Neural cell (in vitro differentiated cells): ENCODE measurements at regions not wholly inside any gene's neighbourhood (a gene's known extent, or its start where the extent isn't known, plus 50 kb on each side); places are given as distances from the start of the nearest gene placed in this dataset.

Experiments used
- H2AFZ ChIP-seq: fragments of 200-600, 300-800 bp; sonication (generic), shearing (Covaris generic); 2 replicates; pipeline ENCODE4 v1.6.0; 2014; ENCODE audit warnings: low read depth, mild to moderate bottlenecking, antibody characterized with exemption, low read length, moderate library complexity
- H3F3A ChIP-seq: fragments of 200-600 bp; shearing (Covaris generic); 2 replicates; pipeline ENCODE4 v1.6.1; 2016; ENCODE audit warnings: mild to moderate bottlenecking, moderate library complexity, mixed read lengths, antibody characterized with exemption, low read length; ENCODE audit not compliant: insufficient read depth, poor library complexity, severe bottlenecking
- H3K27ac ChIP-seq: fragments of 200-600, 300-800 bp; sonication (generic), shearing (Covaris generic); 2 replicates; pipeline ENCODE4 v1.5.1; 2014; ENCODE audit warnings: mild to moderate bottlenecking, low read length, moderate library complexity
- H3K27me3 ChIP-seq: fragments of 300-800, 200-600 bp; sonication (generic), shearing (Covaris generic); 2 replicates; pipeline ENCODE4 v1.6.0; 2014; ENCODE audit warnings: mild to moderate bottlenecking, low read depth, low read length, moderate library complexity; ENCODE audit not compliant: insufficient read depth
- H3K36me3 ChIP-seq: fragments of 300-800, 200-600 bp; sonication (generic), shearing (Covaris generic); 2 replicates; pipeline ENCODE4 v1.5.1; 2014; ENCODE audit warnings: mild to moderate bottlenecking, antibody characterized with exemption, low read length, moderate library complexity; ENCODE audit not compliant: insufficient read depth
- H3K4me2 ChIP-seq: fragments of 300-800, 200-600 bp; sonication (generic), shearing (Covaris generic); 2 replicates; pipeline ENCODE4 v1.6.0; 2014; ENCODE audit warnings: mild to moderate bottlenecking, low read length
- H3K4me3 ChIP-seq: fragments of 300-800, 200-600 bp; sonication (generic), shearing (Covaris generic); 2 replicates; pipeline ENCODE4 v1.5.1; 2014; ENCODE audit warnings: mild to moderate bottlenecking, low read length, moderate library complexity
- H3K79me2 ChIP-seq: fragments of 200-600 bp; shearing (Covaris generic); replicated peaks from 2 replicates; pipeline ENCODE4 v1.6.0; 2014; ENCODE audit warnings: mild to moderate bottlenecking, low read length, moderate library complexity; ENCODE audit not compliant: insufficient read depth
- H3K9ac ChIP-seq: fragments of 300-800, 200-600 bp; sonication (generic), shearing (Covaris generic); 2 replicates; pipeline ENCODE4 v1.6.1; 2016; ENCODE audit warnings: mild to moderate bottlenecking, low read length, mixed read lengths
- H3K9me2 ChIP-seq: fragments of 200-600 bp; shearing (Covaris generic); 2 replicates; pipeline ENCODE4 v1.6.1; 2016; ENCODE audit warnings: mild to moderate bottlenecking, low read length, mixed read lengths; ENCODE audit not compliant: insufficient read depth
- H3K9me3 ChIP-seq: fragments of 200-600, 300-800 bp; sonication (generic), shearing (Covaris generic); 2 replicates; pipeline ENCODE4 v1.6.1; 2016; ENCODE audit warnings: mild to moderate bottlenecking, mixed run types, low read length, moderate library complexity, mixed read lengths
- H4K20me1 ChIP-seq: fragments of 200-600 bp; shearing (Covaris generic); 2 replicates; pipeline ENCODE4 v1.6.1; 2016; ENCODE audit warnings: mild to moderate bottlenecking, mixed run types; ENCODE audit not compliant: insufficient read depth
- EP300 ChIP-seq: fragments of 450-650 bp; conservative IDR thresholded peaks from 2 replicates; pipeline ENCODE4 v1.6.1; 2014; ENCODE audit warnings: antibody characterized with exemption, mild to moderate bottlenecking, moderate library complexity; ENCODE audit not compliant: poor library complexity, severe bottlenecking
- EZH2 ChIP-seq: fragments of 200-600, 300-800 bp; shearing (Covaris generic), sonication (generic); IDR thresholded peaks from 2 replicates; pipeline ENCODE4 v1.6.1; 2014; ENCODE audit warnings: antibody characterized with exemption, low read length, borderline replicate concordance, mild to moderate bottlenecking; ENCODE audit not compliant: insufficient read depth, poor library complexity, severe bottlenecking
- MXI1 ChIP-seq: fragments of 450-650 bp; conservative IDR thresholded peaks from 2 replicates; pipeline ENCODE4 v1.6.1; 2014; ENCODE audit warnings: antibody characterized with exemption, mild to moderate bottlenecking; ENCODE audit not compliant: poor library complexity, severe bottlenecking
- POLR2AphosphoS5 ChIP-seq: IDR thresholded peaks from 2 replicates; pipeline ENCODE4 v1.6.1; 2012
- RAD21 ChIP-seq: fragments of 450-650 bp; conservative IDR thresholded peaks from 2 replicates; pipeline ENCODE4 v1.6.1; 2014; ENCODE audit warnings: antibody characterized with exemption, mild to moderate bottlenecking, moderate library complexity
- SMC3 ChIP-seq: fragments of 450-650 bp; conservative IDR thresholded peaks from 2 replicates; pipeline ENCODE4 v1.6.1; 2014; ENCODE audit warnings: antibody characterized with exemption, mild to moderate bottlenecking, moderate library complexity; ENCODE audit not compliant: poor library complexity
- TAF1 ChIP-seq: IDR thresholded peaks from 2 replicates; pipeline ENCODE4 v1.6.1; 2012; ENCODE audit warnings: low read depth
- TF ChIP-seq, protein P1 (sequence below): fragments of 450-650 bp; IDR thresholded peaks from 2 replicates; pipeline ENCODE4 v1.5.1; 2014; ENCODE audit warnings: antibody characterized with exemption, mild to moderate bottlenecking, moderate library complexity; ENCODE audit not compliant: poor library complexity, severe bottlenecking
- TF ChIP-seq, protein P2 (sequence below): IDR thresholded peaks from 2 replicates; pipeline ENCODE4 v1.6.1; 2012; ENCODE audit warnings: borderline replicate concordance

DNA sequence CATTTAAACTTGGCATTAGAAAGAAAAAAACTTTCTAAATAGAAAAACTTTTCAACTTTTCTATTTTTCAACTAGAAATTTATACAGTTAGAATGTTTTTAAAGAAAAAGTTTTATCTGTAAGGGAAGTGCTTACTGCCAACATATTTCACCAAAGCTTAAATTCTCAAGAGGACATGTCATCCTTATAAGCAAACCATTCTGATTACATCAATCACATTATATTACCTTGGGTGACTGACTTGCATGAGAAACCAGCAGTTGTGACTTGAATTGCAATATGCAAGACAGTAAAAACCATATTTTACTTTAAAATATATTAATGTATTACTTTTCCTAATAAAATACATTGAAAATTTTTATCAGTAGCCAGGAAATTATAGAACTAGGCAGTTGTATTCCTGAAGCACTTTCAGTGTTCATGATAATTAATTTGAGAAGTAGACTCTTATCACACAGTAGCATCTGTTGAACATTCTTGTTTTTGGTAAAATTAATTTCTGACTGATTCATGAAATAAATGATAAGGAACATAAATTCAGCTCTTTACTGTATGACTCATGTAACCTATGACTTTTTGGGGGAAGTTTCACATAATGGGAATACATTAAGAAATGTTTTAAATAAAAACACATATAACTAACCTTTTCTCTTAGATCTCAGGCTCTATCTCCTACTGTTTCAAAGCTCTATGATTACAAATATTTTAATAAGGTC, 345.0 kb upstream of the CCDC179 start:
- Histone ChIP-seq H3K9me3 (no peaks in the 10 kb centered on the region), H2AFZ (no peak overlapping the region), H3K9ac (no peak overlapping the region), H3K4me3 (no peak overlapping the region), H3K36me3 (no peaks in the 10 kb centered on the region), H3F3A (no peaks in the 10 kb centered on the region), H3K79me2 (no peaks in the 10 kb centered on the region), H3K27me3 (no peaks in the 10 kb centered on the region), H3K9me2 (no peaks in the 10 kb centered on the region), H3K4me2 (no peak overlapping the region), H3K27ac (no peak overlapping the region), H4K20me1 (no peaks in the 10 kb centered on the region)
- TF ChIP-seq, protein P1, sequence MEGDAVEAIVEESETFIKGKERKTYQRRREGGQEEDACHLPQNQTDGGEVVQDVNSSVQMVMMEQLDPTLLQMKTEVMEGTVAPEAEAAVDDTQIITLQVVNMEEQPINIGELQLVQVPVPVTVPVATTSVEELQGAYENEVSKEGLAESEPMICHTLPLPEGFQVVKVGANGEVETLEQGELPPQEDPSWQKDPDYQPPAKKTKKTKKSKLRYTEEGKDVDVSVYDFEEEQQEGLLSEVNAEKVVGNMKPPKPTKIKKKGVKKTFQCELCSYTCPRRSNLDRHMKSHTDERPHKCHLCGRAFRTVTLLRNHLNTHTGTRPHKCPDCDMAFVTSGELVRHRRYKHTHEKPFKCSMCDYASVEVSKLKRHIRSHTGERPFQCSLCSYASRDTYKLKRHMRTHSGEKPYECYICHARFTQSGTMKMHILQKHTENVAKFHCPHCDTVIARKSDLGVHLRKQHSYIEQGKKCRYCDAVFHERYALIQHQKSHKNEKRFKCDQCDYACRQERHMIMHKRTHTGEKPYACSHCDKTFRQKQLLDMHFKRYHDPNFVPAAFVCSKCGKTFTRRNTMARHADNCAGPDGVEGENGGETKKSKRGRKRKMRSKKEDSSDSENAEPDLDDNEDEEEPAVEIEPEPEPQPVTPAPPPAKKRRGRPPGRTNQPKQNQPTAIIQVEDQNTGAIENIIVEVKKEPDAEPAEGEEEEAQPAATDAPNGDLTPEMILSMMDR = no peak
- no peak for TF ChIP-seq EZH2
- no peak for TF ChIP-seq POLR2AphosphoS5
- no peak for TF ChIP-seq EP300
- TF ChIP-seq, protein P2, sequence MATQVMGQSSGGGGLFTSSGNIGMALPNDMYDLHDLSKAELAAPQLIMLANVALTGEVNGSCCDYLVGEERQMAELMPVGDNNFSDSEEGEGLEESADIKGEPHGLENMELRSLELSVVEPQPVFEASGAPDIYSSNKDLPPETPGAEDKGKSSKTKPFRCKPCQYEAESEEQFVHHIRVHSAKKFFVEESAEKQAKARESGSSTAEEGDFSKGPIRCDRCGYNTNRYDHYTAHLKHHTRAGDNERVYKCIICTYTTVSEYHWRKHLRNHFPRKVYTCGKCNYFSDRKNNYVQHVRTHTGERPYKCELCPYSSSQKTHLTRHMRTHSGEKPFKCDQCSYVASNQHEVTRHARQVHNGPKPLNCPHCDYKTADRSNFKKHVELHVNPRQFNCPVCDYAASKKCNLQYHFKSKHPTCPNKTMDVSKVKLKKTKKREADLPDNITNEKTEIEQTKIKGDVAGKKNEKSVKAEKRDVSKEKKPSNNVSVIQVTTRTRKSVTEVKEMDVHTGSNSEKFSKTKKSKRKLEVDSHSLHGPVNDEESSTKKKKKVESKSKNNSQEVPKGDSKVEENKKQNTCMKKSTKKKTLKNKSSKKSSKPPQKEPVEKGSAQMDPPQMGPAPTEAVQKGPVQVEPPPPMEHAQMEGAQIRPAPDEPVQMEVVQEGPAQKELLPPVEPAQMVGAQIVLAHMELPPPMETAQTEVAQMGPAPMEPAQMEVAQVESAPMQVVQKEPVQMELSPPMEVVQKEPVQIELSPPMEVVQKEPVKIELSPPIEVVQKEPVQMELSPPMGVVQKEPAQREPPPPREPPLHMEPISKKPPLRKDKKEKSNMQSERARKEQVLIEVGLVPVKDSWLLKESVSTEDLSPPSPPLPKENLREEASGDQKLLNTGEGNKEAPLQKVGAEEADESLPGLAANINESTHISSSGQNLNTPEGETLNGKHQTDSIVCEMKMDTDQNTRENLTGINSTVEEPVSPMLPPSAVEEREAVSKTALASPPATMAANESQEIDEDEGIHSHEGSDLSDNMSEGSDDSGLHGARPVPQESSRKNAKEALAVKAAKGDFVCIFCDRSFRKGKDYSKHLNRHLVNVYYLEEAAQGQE = no peak
- TF ChIP-seq MXI1 = no peak
- TF ChIP-seq TAF1 = no peak
- TF ChIP-seq SMC3 = no peak

DNA sequence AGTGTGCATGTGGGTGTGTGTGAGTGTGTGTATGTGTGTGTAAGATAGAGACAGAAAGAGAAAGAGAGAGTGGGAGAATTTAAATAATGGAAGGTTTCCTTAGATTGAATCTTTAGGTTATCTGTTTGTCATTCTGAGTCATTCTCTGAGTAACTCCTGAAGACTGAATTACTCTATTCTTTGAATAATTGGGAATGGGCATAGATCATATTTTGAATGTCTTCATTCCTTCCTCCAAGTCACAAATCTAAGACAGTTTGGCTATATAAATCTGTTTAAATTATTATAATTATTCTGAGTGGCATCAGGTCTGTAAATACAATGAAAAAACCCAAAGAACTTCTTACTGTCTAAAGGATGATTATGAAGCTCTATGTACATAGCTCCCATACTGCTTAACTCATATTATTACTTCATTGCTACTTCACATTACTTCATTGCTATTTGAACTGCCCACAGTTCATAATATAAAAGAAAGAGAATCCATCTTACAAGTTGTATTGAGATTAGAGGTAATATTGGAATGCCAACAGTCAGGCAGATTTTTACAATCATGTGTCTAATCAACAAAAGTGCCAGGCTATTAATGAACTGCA, 346.6 kb upstream of the CCDC179 start:
- Histone ChIP-seq H3K4me2 (no peak overlapping the region), H3K9ac (no peak overlapping the region), H3K9me3 (no peaks in the 10 kb centered on the region), H3K27me3 (no peaks in the 10 kb centered on the region), H2AFZ (no peak overlapping the region), H3F3A (no peaks in the 10 kb centered on the region), H4K20me1 (no peaks in the 10 kb centered on the region), H3K27ac (no peak overlapping the region), H3K36me3 (no peaks in the 10 kb centered on the region), H3K4me3 (no peak overlapping the region), H3K79me2 (no peaks in the 10 kb centered on the region), H3K9me2 (no peaks in the 10 kb centered on the region)
- TF ChIP-seq MXI1 (no peak), RAD21 (no peak), TAF1 (no peak), EZH2 (no peak), SMC3 (no peak), POLR2AphosphoS5 (no peak), EP300 (no peak)
- TF ChIP-seq, protein P2 = no peak
- TF ChIP-seq, protein P1 = no peak
